A673 (cell line): ENCODE measurements at regions not wholly inside any gene's neighbourhood (a gene's known extent, or its start where the extent isn't known, plus 50 kb on each side); places are given as distances from the start of the nearest gene placed in this dataset.

Experiments
- BruUV-seq: library from RNA; stranded (reverse); fragments of 400-500 nt; replicated peaks from 2 replicates; lab custom pipeline; 2021; lab: Mats Ljungman, UMichigan
- CTCF ChIA-PET: fragments of 300-600 bp; sonication (Branson Sonifier 250); formaldehyde crosslinking; loops from one replicate; lab custom pipeline; 2022; ENCODE audit warnings: antibody characterized with exemption; lab: Charles Lee
- POLR2A ChIA-PET: fragments of 300-600 bp; sonication (Branson Sonifier 250); formaldehyde crosslinking; loops from one replicate; lab custom pipeline; 2022; ENCODE audit warnings: antibody characterized with exemption; ENCODE audit not compliant: low non-redundant PET; lab: Charles Lee
- DNase-seq: peaks from one replicate; pipeline ENCODE4 v3.0.0-alpha.2; 2015; ENCODE audit warnings: low spot score
- H3K27ac ChIP-seq: fragments of 200-600 bp; sonication (generic); 2 replicates; pipeline ENCODE4 v1.5.1; 2016; ENCODE audit warnings: mixed run types, low read depth, mild to moderate bottlenecking, mixed read lengths, antibody characterized with exemption, low read length; ENCODE audit not compliant: poor library complexity, severe bottlenecking
- H3K27me3 ChIP-seq: fragments of 200-600 bp; sonication (generic); replicated peaks from 2 replicates; pipeline ENCODE4 v1.6.1; 2017; ENCODE audit warnings: mixed run types, low read depth, mild to moderate bottlenecking, mixed read lengths, antibody characterized with exemption, low read length; ENCODE audit not compliant: insufficient read depth, poor library complexity
- H3K36me3 ChIP-seq: fragments of 200-600 bp; sonication (generic); 2 replicates; pipeline ENCODE4 v1.6.1; 2016; ENCODE audit warnings: mixed run types, mild to moderate bottlenecking, mixed read lengths, antibody characterized with exemption, low read length; ENCODE audit not compliant: insufficient read depth, poor library complexity, severe bottlenecking
- H3K4me1 ChIP-seq: fragments of 200-600 bp; sonication (generic); 2 replicates; pipeline ENCODE4 v1.6.1; 2017; ENCODE audit warnings: mixed run types, mild to moderate bottlenecking, mixed read lengths, antibody characterized with exemption, low read length; ENCODE audit not compliant: insufficient read depth, poor library complexity, severe bottlenecking
- H3K4me3 ChIP-seq: fragments of 200-600 bp; sonication (generic); 2 replicates; pipeline ENCODE4 v1.5.1; 2016; ENCODE audit warnings: low read depth, mixed run types, mild to moderate bottlenecking, mixed read lengths, low read length; ENCODE audit not compliant: poor library complexity, severe bottlenecking
- H3K9me3 ChIP-seq: fragments of 200-600 bp; sonication (generic); 2 replicates; pipeline ENCODE4 v1.6.1; 2016; ENCODE audit warnings: mixed run types, low read depth, mild to moderate bottlenecking, mixed read lengths, antibody characterized with exemption, low read length; ENCODE audit not compliant: poor library complexity, severe bottlenecking
- EZH2 ChIP-seq: fragments of 200-600 bp; sonication (generic); IDR thresholded peaks from 2 replicates; pipeline ENCODE4 v1.6.1; 2017; ENCODE audit warnings: borderline replicate concordance, low read depth, mild to moderate bottlenecking, mixed read lengths, antibody characterized with exemption, low read length; ENCODE audit not compliant: poor library complexity, severe bottlenecking
- intact Hi-C: fragments of 100-400 bp; cut with micrococcal nuclease; formaldehyde crosslinking; loops from one replicate; pipeline ENCODE4 v1.10.0; 2022; ENCODE audit not compliant: unreplicated experiment
- TF ChIP-seq, protein P1 (sequence below): fragments of 300-800, 200-600 bp; sonication (generic); conservative IDR thresholded peaks from 2 replicates; pipeline ENCODE4 v1.5.1; 2017; ENCODE audit warnings: low read depth, mild to moderate bottlenecking, antibody characterized with exemption, low read length, moderate library complexity, mixed read lengths

DNA sequence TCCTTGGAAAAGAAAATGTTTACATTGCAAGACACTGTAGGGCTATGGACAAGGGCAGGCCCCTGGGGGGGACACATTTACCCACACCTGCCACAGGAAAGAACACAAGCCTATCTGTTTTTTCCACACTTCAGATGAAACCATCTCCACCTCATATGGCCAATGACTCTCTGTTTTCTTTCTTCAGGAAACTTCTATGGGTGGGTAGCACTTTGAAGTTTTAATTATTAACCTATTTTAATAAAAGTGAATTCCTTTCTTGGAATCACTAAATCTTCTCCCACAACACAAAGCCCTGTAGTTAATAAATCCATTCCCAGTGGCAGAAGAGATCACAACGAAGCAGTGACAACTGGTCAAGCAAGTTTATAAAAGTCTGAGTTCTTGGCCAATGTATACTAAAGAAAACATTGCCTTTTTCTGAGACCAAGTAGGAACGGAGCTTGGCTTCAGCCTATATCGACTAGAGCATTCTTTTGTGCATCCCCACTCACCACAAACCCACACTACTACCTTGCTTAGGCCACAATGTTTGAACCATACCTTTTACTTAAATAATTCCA, 125.1 kb upstream of the CARMIL1 start:
- TF ChIP-seq EZH2 = no peak
- TF ChIP-seq, protein P1, sequence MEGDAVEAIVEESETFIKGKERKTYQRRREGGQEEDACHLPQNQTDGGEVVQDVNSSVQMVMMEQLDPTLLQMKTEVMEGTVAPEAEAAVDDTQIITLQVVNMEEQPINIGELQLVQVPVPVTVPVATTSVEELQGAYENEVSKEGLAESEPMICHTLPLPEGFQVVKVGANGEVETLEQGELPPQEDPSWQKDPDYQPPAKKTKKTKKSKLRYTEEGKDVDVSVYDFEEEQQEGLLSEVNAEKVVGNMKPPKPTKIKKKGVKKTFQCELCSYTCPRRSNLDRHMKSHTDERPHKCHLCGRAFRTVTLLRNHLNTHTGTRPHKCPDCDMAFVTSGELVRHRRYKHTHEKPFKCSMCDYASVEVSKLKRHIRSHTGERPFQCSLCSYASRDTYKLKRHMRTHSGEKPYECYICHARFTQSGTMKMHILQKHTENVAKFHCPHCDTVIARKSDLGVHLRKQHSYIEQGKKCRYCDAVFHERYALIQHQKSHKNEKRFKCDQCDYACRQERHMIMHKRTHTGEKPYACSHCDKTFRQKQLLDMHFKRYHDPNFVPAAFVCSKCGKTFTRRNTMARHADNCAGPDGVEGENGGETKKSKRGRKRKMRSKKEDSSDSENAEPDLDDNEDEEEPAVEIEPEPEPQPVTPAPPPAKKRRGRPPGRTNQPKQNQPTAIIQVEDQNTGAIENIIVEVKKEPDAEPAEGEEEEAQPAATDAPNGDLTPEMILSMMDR = no peak
- Histone ChIP-seq H3K9me3 (peaks cover 4% of the 10 kb centered on the region), H3K27ac (no peak overlapping the region), H3K4me1 (no peaks in the 10 kb centered on the region), H3K27me3 (no peaks in the 10 kb centered on the region), H3K4me3 (no peak overlapping the region), H3K36me3 (no peaks in the 10 kb centered on the region)
- intact Hi-C loops = no loop called here
- no TSS peak for BruUV-seq
- ChIA-PET POLR2A (no interaction called here), CTCF (no interaction called here)
- DNase-seq = no peak

DNA sequence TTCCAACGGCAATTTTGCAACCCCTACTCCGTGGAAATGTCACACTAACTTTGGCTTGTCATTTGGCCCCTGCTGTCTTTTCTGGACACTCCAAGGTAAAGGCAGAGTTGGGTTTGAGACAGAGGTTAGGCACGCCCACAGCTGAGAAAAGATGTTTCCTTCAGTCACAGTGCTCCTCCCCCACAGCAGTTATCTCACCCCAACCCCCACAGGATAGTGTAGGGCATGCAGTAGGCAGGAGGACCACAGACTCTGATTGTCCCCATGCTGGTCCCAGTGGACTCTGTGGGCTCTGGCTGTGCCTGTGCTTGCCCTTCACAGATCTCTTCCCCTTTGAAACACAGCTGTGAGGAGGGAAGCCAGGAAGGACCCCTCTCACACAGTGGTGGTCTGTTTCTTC, 124.0 kb upstream of the CARMIL1 start:
- H3K4me1 ChIP-seq = no peaks in the 10 kb centered on the region
- no peak for DNase-seq
- no peaks in the 10 kb centered on the region for H3K36me3 ChIP-seq
- intact Hi-C loops = no loop called here
- ChIA-PET POLR2A (no interaction called here), CTCF (no interaction called here)
- peaks cover 4% of the 10 kb centered on the region for H3K9me3 ChIP-seq
- TF ChIP-seq, protein P1 = no peak
- TF ChIP-seq EZH2 = no peak
- no peak overlapping the region for H3K4me3 ChIP-seq
- no peaks in the 10 kb centered on the region for H3K27me3 ChIP-seq
- BruUV-seq = no TSS peak
- H3K27ac ChIP-seq = no peak overlapping the region

DNA sequence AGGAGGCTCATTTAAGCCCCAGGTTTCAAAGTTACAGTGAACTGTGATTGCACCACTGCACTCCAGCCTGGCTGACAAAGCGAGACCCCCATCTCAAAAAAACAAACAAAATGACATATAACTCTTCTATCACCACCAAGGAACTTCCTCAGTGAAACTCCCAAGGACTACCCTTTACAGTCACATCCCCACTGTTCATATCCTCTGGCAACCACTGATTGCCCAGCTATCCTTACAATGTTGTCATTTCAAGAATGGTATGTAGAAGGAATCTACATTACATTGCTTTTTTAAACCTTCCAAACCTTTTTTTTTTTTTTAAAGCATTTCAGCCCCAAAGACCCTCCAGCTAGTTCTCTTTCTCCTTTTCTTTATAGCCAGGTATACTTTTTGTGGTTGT, 123.1 kb upstream of the CARMIL1 start:
- Histone ChIP-seq H3K9me3 (peaks cover 4% of the 10 kb centered on the region), H3K27ac (no peak overlapping the region), H3K4me1 (no peaks in the 10 kb centered on the region), H3K36me3 (no peaks in the 10 kb centered on the region), H3K4me3 (no peak overlapping the region), H3K27me3 (no peaks in the 10 kb centered on the region)
- no TSS peak for BruUV-seq
- ChIA-PET CTCF (interaction anchor here (0.7 kb wide), 1 partner anchor 417 kb away, joined by 3 read pairs; no protein-coding TSS in a partner anchor), POLR2A (no interaction called here)
- DNase-seq = no peak
- no peak for TF ChIP-seq EZH2
- TF ChIP-seq, protein P1 = no peak
- intact Hi-C loops = no loop called here
